ENCODE measurements at regions not wholly inside any gene's neighbourhood (a gene's known extent, or its start where the extent isn't known, plus 50 kb on each side); places are given as distances from the start of the nearest gene placed in this dataset.
A peak's percentile ranks its signal among the peaks of the same experiment; 100 is the strongest.

DNA sequence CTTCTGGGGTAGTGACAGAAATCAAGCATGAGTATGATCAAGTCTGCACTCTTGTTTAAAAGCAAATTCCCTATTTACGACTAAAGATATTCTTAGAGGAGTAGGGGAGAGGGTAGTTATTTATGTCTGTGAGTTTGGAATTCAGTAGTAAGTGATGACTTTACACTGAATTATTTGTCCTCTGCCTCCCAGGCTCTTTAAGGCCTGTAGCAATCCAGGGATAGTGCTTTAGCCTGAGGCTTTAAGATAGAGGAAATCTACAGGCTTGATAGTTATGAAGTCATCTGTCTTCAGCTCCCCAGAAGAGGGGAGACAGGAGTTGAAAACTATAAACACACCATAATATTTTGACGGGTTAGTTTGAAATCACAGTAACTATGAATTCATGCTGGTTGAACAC, 664.5 kb downstream of the EPM2A start:
- H3K27ac ChIP-seq (ENCODE audit: low read depth, low read length, severe bottlenecking), result peak overlapping the region; percentile 13
- WGBS, 2 experiments (ENCODE audit: insufficient coverage in 2 of 2), result 100% methylated on average over 1 of the region's 2 CpGs

DNA sequence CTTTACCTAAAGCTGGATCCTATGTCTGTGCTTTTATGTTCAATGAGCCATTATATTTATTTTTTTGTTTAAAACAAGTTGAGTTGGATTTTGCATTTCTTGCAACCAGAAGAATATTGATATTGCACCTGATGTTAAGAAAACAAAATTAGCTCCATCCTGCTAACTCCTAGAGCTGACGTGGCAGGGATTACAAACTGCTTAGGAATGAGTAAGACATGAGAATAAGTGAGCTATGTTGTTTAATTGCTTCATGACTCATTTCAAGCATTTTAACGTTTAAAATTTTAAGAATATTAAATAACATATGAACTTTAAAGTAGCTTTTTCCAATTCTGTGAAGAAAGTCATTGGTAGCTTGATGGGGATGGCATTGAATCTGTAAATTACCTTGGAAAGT, 663.5 kb downstream of the EPM2A start:
- no peak overlapping the region for H3K4me3 ChIP-seq (ENCODE audit: extremely low read depth, insufficient read depth, low read length, poor library complexity, severe bottlenecking)
- no peaks in the 10 kb centered on the region for H3K36me3 ChIP-seq (ENCODE audit: control insufficient read depth, insufficient read depth, low read length)
- WGBS, 2 experiments (ENCODE audit: insufficient coverage in 2 of 2), result no CpG with 5 or more reads among the region's 2 CpGs
- no peaks in the 10 kb centered on the region for H3K9me3 ChIP-seq (ENCODE audit: control insufficient read depth, low read length)
- peaks cover 5% of the 10 kb centered on the region for H3K4me1 ChIP-seq (ENCODE audit: control insufficient read depth, insufficient read depth, low read length, poor library complexity, severe bottlenecking)
- no peak overlapping the region for H3K27ac ChIP-seq (ENCODE audit: low read depth, low read length, severe bottlenecking)

More for the DNA sequence above, 664.5 kb downstream of the EPM2A start:
- Histone ChIP-seq H3K9me3 (ENCODE audit: control insufficient read depth, low read length) (no peaks in the 10 kb centered on the region), H3K4me3 (ENCODE audit: extremely low read depth, insufficient read depth, low read length, poor library complexity, severe bottlenecking) (no peak overlapping the region), H3K4me1 (ENCODE audit: control insufficient read depth, insufficient read depth, low read length, poor library complexity, severe bottlenecking) (peaks cover 5% of the 10 kb centered on the region), H3K36me3 (ENCODE audit: control insufficient read depth, insufficient read depth, low read length) (no peaks in the 10 kb centered on the region)

DNA sequence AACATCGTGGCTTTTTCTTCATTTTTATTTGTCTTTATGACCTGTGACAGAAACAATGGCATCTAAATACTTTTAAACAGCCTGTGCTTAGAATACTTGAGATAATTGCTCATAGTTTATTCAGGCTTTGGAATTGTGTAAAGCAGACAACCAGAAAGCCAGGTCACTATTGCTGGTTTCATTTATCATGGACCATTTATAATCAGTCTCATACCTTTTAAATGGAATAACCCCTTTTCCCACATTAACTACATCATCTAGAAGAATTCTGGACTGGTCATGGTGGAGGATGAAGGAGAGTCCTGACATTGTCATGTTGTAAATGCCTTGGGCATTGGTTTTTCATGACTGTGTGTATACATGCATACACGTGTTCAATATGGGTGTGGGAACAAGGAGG, 661.5 kb downstream of the EPM2A start:
- Histone ChIP-seq H3K36me3 (ENCODE audit: control insufficient read depth, insufficient read depth, low read length) (no peaks in the 10 kb centered on the region), H3K27ac (ENCODE audit: low read depth, low read length, severe bottlenecking) (no peak overlapping the region), H3K4me3 (ENCODE audit: extremely low read depth, insufficient read depth, low read length, poor library complexity, severe bottlenecking) (no peak overlapping the region), H3K9me3 (ENCODE audit: control insufficient read depth, low read length) (no peaks in the 10 kb centered on the region), H3K4me1 (ENCODE audit: control insufficient read depth, insufficient read depth, low read length, poor library complexity, severe bottlenecking) (peaks cover 5% of the 10 kb centered on the region)
- 91 to 100% methylated on average over 1 of the region's 2 CpGs for WGBS, 2 experiments (ENCODE audit: insufficient coverage in 2 of 2)

DNA sequence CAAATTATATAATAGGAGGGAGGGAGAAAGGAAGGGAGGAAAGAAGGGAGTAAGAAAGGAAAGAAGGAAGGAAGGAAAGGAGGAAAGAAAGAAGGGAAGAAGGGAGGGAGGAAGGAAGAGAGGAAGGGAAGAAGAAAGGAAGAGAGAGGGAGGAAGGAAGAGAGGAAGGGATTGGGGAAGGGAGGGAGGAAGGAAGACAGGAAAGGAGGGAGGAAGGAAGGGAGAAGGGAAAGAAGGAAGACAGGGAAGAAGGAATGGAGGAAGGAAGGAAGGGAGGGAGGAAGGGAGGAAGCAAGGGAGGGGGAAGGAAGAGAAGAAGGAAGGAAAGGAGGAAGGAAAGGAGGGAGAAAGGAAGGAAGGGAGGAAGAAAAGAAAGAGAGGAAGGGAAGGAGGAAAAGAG, 660.5 kb downstream of the EPM2A start:
- H3K4me1 ChIP-seq (ENCODE audit: control insufficient read depth, insufficient read depth, low read length, poor library complexity, severe bottlenecking), result peaks cover 5% of the 10 kb centered on the region
- H3K27ac ChIP-seq (ENCODE audit: low read depth, low read length, severe bottlenecking), result no peak overlapping the region
- no peaks in the 10 kb centered on the region for H3K9me3 ChIP-seq (ENCODE audit: control insufficient read depth, low read length)
- H3K4me3 ChIP-seq (ENCODE audit: extremely low read depth, insufficient read depth, low read length, poor library complexity, severe bottlenecking), result no peak overlapping the region
- H3K36me3 ChIP-seq (ENCODE audit: control insufficient read depth, insufficient read depth, low read length), result no peaks in the 10 kb centered on the region

DNA sequence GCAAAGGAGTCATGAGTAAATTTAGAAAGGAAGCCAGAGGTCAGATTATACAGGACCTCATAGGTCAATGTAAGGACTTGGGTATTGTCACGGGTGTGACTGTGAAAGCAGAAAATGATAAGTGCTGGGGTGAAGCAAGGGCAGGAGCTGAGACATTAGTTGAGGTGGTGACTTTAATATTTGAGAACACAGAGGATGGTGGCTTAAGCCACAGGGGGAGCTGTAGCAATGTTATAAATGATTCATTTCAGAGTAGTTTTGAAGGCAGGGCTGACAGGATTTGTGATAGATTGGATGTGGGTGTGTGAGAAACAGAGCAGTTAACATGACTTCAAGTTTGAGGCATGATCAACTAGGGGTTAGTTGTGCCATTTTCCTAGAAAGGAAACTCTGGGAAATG, 659.9 kb downstream of the EPM2A start:
- no peak overlapping the region for H3K4me3 ChIP-seq (ENCODE audit: extremely low read depth, insufficient read depth, low read length, poor library complexity, severe bottlenecking)
- no peaks in the 10 kb centered on the region for H3K9me3 ChIP-seq (ENCODE audit: control insufficient read depth, low read length)
- WGBS, 2 experiments (ENCODE audit: insufficient coverage in 2 of 2), result 75 to 94% methylated on average over 1 of the region's 1 CpG
- no peak overlapping the region for H3K27ac ChIP-seq (ENCODE audit: low read depth, low read length, severe bottlenecking)
- H3K4me1 ChIP-seq (ENCODE audit: control insufficient read depth, insufficient read depth, low read length, poor library complexity, severe bottlenecking), result peaks cover 3% of the 10 kb centered on the region
- H3K36me3 ChIP-seq (ENCODE audit: control insufficient read depth, insufficient read depth, low read length), result no peaks in the 10 kb centered on the region

DNA sequence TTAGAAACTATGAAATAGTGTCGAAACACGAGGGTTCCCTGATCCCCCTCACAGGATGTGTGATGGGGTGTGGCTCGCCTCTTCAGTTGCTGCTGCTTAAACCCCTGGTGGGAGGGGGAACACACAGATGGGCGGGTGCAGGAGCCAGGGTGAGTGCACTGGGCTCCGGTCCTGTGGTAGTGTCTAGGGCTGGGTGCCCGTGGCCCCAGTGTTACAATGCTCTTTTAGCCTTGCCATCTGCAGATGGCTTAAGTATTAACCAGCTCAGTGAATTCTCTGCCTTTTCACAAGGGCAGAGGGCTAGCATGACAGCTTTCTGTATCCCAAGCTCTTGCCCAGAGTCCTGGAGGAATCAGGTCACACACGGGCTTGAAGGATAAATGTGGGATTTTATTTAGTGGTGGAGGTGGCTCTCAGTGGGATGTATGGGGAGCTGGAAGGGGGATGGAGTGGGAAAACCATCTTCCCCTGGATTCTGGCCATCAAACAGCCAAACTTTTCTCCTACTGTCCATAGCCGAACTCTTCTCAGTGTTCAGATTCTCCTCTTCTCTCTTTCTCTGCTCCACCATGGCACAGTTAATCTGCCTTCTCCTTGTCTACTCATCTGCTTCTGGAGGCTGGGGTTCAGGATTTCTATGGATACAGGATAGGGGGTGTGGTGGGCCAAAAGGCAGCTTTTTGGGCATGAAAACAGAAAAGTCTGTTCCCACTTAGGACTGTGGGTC, 659.0 kb downstream of the EPM2A start:
- Histone ChIP-seq H3K9me3 (ENCODE audit: control insufficient read depth, low read length) (no peaks in the 10 kb centered on the region), H3K27ac (ENCODE audit: low read depth, low read length, severe bottlenecking) (no peak overlapping the region), H3K4me3 (ENCODE audit: extremely low read depth, insufficient read depth, low read length, poor library complexity, severe bottlenecking) (no peak overlapping the region), H3K4me1 (ENCODE audit: control insufficient read depth, insufficient read depth, low read length, poor library complexity, severe bottlenecking) (no peaks in the 10 kb centered on the region), H3K36me3 (ENCODE audit: control insufficient read depth, insufficient read depth, low read length) (no peaks in the 10 kb centered on the region)
- 85 to 92% methylated on average over 5 of the region's 8 CpGs for WGBS, 2 experiments (ENCODE audit: insufficient coverage in 2 of 2)

DNA sequence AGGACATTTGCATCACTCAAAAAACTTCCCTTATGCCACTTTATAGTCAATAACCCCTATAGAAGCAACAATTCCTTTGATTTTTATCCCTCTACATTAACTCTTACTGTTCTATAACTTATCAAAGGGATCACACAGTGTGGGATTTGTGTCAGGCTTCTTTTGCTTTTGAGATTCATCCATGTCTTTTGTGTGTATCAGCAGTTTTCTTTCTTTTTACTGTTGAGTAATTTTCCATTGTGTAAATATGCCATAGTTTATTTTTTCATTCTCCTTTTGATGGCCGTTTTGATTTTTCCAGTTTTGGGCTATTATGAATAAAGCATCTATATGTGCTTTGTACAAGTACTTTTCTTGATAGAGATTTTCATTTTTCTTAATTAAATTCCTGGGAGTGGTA, 657.9 kb downstream of the EPM2A start:
- WGBS, 2 experiments (ENCODE audit: insufficient coverage in 2 of 2), result no CpG with 5 or more reads among the region's 1 CpG

DNA sequence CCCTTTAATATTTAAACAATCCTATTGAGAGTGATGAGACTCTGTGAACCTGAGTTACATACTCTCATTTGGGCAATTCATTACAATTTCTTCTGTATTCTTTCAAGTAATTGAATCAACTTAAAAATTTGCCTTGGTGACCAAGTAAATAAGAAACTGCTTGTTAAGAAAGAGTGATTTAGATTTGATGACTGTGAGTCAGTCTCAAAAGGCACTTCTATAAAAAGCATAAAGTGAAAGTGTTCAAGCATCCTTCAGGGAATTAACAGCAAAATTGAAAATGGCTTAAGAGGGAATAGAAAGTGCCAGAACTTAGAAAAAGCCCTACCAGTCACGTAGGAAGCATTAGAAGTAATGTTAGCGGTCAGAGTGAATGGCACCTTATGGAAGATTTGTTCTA, 654.7 kb downstream of the EPM2A start:
- H3K9me3 ChIP-seq (ENCODE audit: control insufficient read depth, low read length), result no peaks in the 10 kb centered on the region
- H3K27ac ChIP-seq (ENCODE audit: low read depth, low read length, severe bottlenecking), result no peak overlapping the region
- no peak overlapping the region for H3K4me3 ChIP-seq (ENCODE audit: extremely low read depth, insufficient read depth, low read length, poor library complexity, severe bottlenecking)
- H3K36me3 ChIP-seq (ENCODE audit: control insufficient read depth, insufficient read depth, low read length), result no peaks in the 10 kb centered on the region
- H3K4me1 ChIP-seq (ENCODE audit: control insufficient read depth, insufficient read depth, low read length, poor library complexity, severe bottlenecking), result no peaks in the 10 kb centered on the region
- WGBS, 2 experiments (ENCODE audit: insufficient coverage in 2 of 2), result no CpG with 5 or more reads among the region's 2 CpGs

More for the DNA sequence above, 657.9 kb downstream of the EPM2A start:
- Histone ChIP-seq H3K9me3 (ENCODE audit: control insufficient read depth, low read length) (no peaks in the 10 kb centered on the region), H3K36me3 (ENCODE audit: control insufficient read depth, insufficient read depth, low read length) (no peaks in the 10 kb centered on the region), H3K4me3 (ENCODE audit: extremely low read depth, insufficient read depth, low read length, poor library complexity, severe bottlenecking) (no peak overlapping the region), H3K27ac (ENCODE audit: low read depth, low read length, severe bottlenecking) (no peak overlapping the region), H3K4me1 (ENCODE audit: control insufficient read depth, insufficient read depth, low read length, poor library complexity, severe bottlenecking) (no peaks in the 10 kb centered on the region)

DNA sequence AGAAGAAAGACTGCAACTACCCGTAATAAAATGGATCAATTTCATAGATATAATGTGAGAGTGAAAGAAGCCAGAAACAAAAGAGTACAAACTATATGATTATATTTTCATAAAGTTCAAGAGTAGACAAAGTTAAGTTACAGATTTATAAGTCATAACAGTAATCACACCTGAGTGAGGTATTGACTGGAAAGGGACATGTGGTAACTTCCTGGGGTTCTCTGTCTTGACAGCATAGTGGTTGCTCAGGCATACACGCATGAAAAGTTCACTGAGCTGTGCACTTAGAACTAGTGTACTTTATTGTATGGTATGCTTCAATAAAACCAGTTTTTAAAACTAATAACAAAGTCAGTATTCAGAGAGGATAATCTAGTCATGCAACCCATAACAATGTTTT, 653.6 kb downstream of the EPM2A start:
- H3K36me3 ChIP-seq (ENCODE audit: control insufficient read depth, insufficient read depth, low read length), result no peaks in the 10 kb centered on the region
- no peak overlapping the region for H3K27ac ChIP-seq (ENCODE audit: low read depth, low read length, severe bottlenecking)
- no CpG with 5 or more reads among the region's 2 CpGs for WGBS, 2 experiments (ENCODE audit: insufficient coverage in 2 of 2)
- no peaks in the 10 kb centered on the region for H3K4me1 ChIP-seq (ENCODE audit: control insufficient read depth, insufficient read depth, low read length, poor library complexity, severe bottlenecking)
- H3K4me3 ChIP-seq (ENCODE audit: extremely low read depth, insufficient read depth, low read length, poor library complexity, severe bottlenecking), result no peak overlapping the region
- H3K9me3 ChIP-seq (ENCODE audit: control insufficient read depth, low read length), result no peaks in the 10 kb centered on the region

DNA sequence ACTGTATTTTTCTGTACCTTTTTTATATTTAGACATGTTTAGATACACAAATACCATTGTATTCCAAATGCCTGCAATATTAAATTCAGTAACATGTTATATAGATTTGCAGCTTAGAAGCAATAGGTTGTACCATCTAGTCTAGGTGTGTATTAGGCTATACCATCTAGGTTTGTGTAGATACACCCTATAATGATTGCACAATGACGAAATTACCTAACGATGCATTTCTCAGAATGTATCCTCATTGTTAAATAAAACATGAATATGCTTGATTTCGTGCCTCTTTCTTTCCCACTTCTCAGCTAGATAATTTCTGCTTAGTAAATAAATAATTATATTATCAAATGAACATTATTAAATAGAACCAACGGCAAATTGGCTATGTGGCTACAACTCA, 653.0 kb downstream of the EPM2A start:
- no peaks in the 10 kb centered on the region for H3K4me1 ChIP-seq (ENCODE audit: control insufficient read depth, insufficient read depth, low read length, poor library complexity, severe bottlenecking)
- no peak overlapping the region for H3K27ac ChIP-seq (ENCODE audit: low read depth, low read length, severe bottlenecking)
- WGBS, 2 experiments (ENCODE audit: insufficient coverage in 2 of 2), result no CpG with 5 or more reads among the region's 4 CpGs
- no peaks in the 10 kb centered on the region for H3K9me3 ChIP-seq (ENCODE audit: control insufficient read depth, low read length)
- H3K36me3 ChIP-seq (ENCODE audit: control insufficient read depth, insufficient read depth, low read length), result no peaks in the 10 kb centered on the region
- H3K4me3 ChIP-seq (ENCODE audit: extremely low read depth, insufficient read depth, low read length, poor library complexity, severe bottlenecking), result no peak overlapping the region

DNA sequence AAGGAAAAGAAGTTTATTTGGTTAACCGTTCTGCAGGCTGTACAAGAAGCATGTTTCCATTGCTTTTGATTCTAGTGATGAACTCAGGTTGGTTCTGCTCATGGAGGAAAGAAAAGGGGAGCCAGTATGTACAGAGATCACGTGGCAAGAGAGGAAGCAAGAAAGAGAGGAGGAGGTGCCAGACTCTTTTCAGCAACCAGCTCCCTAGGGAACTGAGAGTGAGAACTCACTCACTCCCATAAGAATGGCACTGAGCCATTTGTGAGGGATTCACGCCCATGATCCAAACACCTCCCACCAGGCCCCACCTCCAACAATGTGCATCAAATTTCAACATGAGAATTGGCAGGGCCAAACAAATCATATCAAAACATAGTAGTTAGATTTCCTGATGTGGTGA, 649.1 kb downstream of the EPM2A start:
- no peaks in the 10 kb centered on the region for H3K9me3 ChIP-seq (ENCODE audit: control insufficient read depth, low read length)
- no peaks in the 10 kb centered on the region for H3K36me3 ChIP-seq (ENCODE audit: control insufficient read depth, insufficient read depth, low read length)
- H3K4me1 ChIP-seq (ENCODE audit: control insufficient read depth, insufficient read depth, low read length, poor library complexity, severe bottlenecking), result no peaks in the 10 kb centered on the region
- no peak overlapping the region for H3K27ac ChIP-seq (ENCODE audit: low read depth, low read length, severe bottlenecking)
- WGBS, 2 experiments (ENCODE audit: insufficient coverage in 2 of 2), result 67 to 89% methylated on average over 1 to 3 of the region's 3 CpGs
- H3K4me3 ChIP-seq (ENCODE audit: extremely low read depth, insufficient read depth, low read length, poor library complexity, severe bottlenecking), result no peak overlapping the region
